ENCODE measurements at regions not wholly inside any gene's neighbourhood (a gene's known extent, or its start where the extent isn't known, plus 50 kb on each side); places are given as distances from the start of the nearest gene placed in this dataset.

DNA sequence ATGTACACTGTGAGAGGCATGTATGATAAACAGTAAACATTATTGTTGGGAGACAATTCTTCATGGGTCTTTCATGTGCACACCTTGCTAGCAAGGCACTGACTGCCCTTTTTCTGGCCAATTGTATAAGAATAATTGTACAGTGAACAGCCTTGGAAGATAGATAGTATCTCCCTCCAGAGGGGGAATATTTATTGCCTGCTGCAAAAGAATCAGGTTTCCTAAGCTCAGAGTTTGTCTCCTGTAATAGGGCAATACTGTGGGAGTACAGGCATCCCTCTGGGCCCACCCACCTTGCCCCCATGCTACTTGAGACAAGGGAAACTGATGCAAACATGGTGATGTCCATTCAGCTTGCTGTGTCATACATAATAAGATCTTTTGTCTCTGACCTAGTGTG is 442.2 kb downstream of the HDGFL1 start:
- DNase-seq, result no peak

DNA sequence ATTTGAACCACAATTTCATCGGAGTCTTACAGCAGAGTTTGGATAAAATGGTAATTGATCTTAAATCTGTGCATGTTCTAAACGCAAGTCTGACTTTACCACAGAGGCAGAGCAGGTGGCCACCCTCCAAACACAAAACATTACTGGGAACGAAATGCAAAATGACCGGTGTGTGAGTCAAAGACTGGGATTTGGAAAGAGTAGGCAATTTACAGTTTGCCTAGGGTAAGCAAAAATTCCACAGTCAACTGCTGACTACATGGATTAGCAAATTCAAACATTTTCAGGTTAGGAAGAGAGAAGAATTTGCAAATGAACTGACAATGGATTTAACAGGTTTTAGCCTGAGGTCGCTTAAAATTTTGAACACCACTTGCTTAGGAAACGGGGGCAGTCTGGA is 444.4 kb downstream of the HDGFL1 start:
- peak in 1 of 3 donors; percentile 39 for DNase-seq

GRCh38 chr6:23016696-23017095 is 447.3 kb downstream of the HDGFL1 start:
- DNase-seq, result peak in 1 of 3 donors; percentile 31

DNA sequence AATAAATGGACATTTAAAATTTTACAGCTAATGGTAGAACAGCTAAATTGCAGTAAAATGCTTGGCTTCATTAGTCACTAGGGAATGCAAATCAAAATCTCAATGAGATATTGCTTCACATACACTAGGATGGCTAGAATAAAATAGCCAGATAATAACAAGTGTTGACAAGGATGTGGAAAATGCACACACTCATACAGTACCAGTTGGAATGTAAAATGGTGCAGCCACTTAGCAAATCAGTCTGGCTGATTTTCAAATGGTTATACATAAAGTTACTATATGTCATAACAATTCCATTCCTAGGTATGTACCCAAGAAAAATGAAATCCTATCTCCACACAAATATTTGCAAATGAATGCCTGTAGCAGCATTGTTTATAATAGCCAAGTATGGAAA is 452.1 kb downstream of the HDGFL1 start:
- no peak for DNase-seq

DNA sequence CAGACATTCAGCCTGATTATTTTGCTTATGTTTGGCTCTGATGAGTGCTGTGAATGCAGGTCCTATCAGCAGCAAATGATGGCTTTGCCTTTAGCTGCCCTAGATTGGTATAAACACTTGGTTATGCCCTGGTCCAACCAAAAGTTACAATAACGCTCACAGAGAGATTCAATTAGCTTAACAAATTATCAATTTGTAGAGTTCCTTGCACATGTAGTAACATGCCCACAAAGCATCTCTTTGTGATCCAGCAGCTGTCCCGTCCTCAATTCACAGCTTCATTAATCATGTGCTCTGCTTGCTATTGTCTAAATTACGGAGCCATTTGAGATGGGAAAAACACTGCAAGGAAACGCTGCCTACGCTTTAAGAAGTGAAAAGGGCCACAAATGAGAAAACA is 457.9 kb downstream of the HDGFL1 start:
- DNase-seq, result no peak

DNA sequence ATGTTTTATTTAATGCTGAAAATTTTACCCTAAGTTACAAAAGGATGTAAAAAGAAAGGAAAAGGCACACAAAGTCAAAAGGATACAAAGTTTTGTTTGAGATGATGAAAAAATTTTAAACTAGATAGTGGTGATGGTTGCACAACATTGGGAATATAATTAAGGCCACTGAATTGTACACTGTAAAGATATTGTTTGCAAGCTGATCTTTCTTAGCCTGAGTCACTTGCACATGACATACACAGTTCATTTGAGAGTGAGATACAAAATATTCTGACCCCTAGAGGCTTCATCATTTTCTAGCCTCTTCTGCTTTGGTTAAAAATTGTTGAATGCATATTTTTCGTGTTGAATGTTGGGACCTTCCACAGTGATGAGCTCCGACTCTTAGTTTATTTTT is 462.6 kb downstream of the HDGFL1 start:
- DNase-seq, result no peak

- DNase-seq, result no peak
These were observed 465.6 kb downstream of the HDGFL1 start for GRCh38 chr6:23034926-23035325.

GRCh38 chr6:23036406-23036983 is 467.1 kb downstream of the HDGFL1 start:
- DNase-seq, result no peak

GRCh38 chr6:23040899-23041298 is 471.5 kb downstream of the HDGFL1 start:
- no peak for DNase-seq

DNA sequence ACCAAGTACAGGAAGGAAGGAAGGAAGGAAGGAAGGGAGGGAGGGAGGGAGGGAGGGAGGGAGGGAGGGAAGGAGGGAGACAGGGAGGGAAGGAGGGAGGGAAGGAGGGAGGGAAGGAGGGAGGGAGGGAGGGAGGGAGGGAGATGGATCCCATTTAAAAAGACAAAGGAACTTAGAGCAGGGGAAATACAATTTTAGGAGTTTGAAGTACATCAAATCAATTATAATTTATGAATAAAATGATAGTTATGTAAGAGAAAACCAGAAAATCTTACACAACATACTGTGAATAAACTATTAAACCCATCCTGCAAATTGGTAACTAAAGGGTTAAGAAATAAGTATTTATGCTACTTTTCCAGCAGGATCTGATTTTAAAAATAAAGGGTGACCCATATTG is 475.9 kb downstream of the HDGFL1 start:
- no peak for DNase-seq

DNA sequence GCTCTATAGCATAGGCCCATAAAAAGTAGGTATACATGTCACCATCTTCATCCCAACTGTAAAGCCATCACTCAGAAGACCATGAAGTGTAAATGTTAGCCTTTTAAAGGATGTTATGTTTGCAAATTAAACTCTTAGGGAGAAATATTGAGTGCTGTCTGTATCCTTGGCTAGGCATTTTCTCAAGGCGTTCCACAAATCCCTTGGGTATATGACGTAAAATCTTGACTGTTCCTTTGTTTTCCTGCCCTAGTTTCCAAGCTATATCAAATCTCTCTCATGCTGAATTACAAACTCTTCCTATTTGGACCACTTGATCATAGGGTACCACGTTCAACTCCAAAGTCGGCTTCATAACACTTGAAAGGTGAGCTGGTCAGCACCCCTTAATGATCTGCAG is 486.2 kb downstream of the HDGFL1 start:
- no peak for DNase-seq

- DNase-seq, result no peak
These were observed 504.5 kb downstream of the HDGFL1 start for GRCh38 chr6:23073821-23074220.

GRCh38 chr6:23077772-23078171 is 508.4 kb downstream of the HDGFL1 start:
- DNase-seq, result no peak

- no peak for DNase-seq
These were observed 512.3 kb downstream of the HDGFL1 start for GRCh38 chr6:23081701-23082100.

DNA sequence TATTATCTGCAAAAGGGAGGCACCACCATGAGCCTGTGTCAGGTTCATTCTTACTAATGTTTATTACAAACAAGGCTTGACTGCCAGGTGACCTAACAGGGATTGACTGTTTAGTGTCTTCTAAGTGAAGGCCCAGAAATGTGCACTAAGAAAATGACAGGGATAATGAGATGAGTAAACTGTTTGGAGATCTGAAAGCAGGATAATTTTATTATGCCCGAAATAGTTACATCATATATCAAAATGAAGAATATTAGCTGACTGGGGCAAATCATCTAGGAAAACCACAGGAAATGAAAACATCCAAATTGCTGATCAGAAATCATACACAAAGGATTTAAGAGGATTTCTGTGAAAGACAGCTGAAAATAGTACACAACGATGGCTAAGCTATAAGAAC is 516.7 kb downstream of the HDGFL1 start:
- no peak for DNase-seq

DNA sequence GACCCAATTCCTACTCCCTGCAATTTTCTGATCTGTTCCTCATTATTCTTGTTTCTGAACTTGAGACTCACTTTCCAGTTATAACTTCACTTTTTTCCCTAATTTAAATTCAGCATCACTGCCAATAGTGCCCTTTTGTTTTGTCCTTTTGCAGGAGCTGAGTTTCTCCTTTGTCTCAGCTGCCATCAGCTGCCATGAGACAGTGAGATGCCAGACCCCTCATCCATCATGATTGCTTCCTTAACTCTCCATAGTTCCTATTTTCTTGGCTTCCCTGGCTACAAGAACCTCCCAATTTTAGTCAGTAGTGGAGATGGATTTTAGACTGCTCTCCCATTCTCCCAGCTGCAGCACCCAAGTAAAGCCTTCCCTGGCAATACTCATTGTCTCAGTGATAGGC is 518.1 kb downstream of the HDGFL1 start:
- no peak for DNase-seq

GRCh38 chr6:23088761-23089160 is 519.4 kb downstream of the HDGFL1 start:
- DNase-seq, result peak; percentile 12 to 76 (median 37)

DNA sequence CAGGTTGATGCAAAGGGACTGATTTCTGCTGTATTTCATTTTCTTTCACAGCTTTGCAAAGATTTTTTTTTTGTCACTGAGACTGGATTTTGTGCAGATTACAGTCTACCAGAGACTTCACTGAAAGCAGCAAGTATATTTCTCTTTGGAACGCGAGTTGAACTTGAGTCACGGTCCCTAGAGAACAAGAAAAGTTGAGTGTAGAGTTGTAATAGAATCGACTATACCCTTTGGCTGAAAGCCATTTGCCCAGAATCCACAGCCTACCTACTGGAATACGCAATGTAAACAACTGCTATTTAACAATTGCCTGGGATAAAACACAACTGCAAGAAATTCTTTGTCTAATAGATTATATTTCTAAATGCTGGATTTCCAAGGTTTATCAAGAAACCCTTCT is 520.6 kb downstream of the HDGFL1 start:
- DNase-seq, result peak in 2 of 3 donors; percentile 1 to 20

GRCh38 chr6:23091795-23092194 is 522.4 kb downstream of the HDGFL1 start:
- no peak for DNase-seq

GRCh38 chr6:23096876-23097275 is 527.5 kb downstream of the HDGFL1 start:
- DNase-seq, result peak in 2 of 3 donors; percentile 1 to 63

- peak; percentile 74 to 93 (median 84) for DNase-seq
These were observed 528.2 kb downstream of the HDGFL1 start for GRCh38 chr6:23097566-23097965.

DNA sequence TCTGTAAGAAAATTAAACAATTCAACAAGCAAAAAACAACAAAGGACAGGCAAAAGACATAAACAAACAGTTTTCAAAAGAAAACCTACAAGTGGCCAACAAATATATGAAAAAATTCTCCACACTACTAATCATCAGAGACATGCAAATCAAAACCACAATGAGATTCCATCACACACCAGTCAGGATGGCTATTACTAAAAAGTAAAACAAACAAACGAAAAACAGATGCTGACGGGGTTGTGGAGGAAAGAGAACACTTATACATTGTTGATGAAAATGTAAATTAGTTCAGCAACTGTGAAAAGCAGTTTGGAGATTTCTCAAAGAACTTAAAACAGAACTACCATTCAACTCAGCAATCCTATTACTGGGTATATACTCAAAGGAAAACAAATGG is 537.6 kb downstream of the HDGFL1 start:
- peak in 1 of 3 donors; percentile 47 for DNase-seq

GRCh38 chr6:23111984-23112383 is 542.6 kb downstream of the HDGFL1 start:
- peak in 1 of 3 donors; percentile 41 for DNase-seq

- no peak for DNase-seq
These were observed 545.6 kb downstream of the HDGFL1 start for GRCh38 chr6:23114812-23115504.
